HL-60 (cell line): ENCODE measurements at regions not wholly inside any gene's neighbourhood (a gene's known extent, or its start where the extent isn't known, plus 50 kb on each side); places are given as distances from the start of the nearest gene placed in this dataset.

ENCODE experiments used
- POLR2AphosphoS5 ChIP-seq: IDR thresholded peaks from 2 replicates; pipeline ENCODE4 v1.6.1; 2012; ENCODE audit warnings: low read depth
- TF ChIP-seq, protein P1 (sequence below): IDR thresholded peaks from one replicate; pipeline ENCODE4 v1.5.1; 2011; ENCODE audit warnings: low read length, control low read depth, inconsistent platforms; ENCODE audit not compliant: insufficient read depth
- TF ChIP-seq, protein P2 (sequence below): IDR thresholded peaks from 2 replicates; pipeline ENCODE4 v1.6.1; 2012; ENCODE audit warnings: low read depth; ENCODE audit not compliant: insufficient replicate concordance

DNA sequence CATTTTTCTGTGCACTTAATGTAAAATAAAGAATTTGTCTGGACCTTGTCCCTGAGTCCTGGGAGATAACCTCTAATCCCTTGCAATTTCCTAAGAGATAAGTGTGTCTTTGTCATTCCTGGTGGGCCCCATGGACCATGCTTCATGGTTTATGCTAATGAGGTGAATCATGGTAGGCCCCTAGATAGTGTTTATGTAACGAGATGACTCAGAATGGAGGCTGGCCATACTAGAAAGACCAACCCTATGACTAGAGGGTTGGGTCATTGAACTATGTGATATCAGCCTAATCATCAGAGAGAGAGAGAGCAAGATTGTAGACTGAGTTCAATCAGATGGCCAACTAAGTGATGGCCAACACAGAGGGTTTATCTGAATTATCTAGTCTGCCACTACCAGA is 64.2 kb upstream of the NHSL2 start:
- TF ChIP-seq, protein P1, sequence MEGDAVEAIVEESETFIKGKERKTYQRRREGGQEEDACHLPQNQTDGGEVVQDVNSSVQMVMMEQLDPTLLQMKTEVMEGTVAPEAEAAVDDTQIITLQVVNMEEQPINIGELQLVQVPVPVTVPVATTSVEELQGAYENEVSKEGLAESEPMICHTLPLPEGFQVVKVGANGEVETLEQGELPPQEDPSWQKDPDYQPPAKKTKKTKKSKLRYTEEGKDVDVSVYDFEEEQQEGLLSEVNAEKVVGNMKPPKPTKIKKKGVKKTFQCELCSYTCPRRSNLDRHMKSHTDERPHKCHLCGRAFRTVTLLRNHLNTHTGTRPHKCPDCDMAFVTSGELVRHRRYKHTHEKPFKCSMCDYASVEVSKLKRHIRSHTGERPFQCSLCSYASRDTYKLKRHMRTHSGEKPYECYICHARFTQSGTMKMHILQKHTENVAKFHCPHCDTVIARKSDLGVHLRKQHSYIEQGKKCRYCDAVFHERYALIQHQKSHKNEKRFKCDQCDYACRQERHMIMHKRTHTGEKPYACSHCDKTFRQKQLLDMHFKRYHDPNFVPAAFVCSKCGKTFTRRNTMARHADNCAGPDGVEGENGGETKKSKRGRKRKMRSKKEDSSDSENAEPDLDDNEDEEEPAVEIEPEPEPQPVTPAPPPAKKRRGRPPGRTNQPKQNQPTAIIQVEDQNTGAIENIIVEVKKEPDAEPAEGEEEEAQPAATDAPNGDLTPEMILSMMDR: no peak
- no peak for TF ChIP-seq POLR2AphosphoS5
- TF ChIP-seq, protein P2, sequence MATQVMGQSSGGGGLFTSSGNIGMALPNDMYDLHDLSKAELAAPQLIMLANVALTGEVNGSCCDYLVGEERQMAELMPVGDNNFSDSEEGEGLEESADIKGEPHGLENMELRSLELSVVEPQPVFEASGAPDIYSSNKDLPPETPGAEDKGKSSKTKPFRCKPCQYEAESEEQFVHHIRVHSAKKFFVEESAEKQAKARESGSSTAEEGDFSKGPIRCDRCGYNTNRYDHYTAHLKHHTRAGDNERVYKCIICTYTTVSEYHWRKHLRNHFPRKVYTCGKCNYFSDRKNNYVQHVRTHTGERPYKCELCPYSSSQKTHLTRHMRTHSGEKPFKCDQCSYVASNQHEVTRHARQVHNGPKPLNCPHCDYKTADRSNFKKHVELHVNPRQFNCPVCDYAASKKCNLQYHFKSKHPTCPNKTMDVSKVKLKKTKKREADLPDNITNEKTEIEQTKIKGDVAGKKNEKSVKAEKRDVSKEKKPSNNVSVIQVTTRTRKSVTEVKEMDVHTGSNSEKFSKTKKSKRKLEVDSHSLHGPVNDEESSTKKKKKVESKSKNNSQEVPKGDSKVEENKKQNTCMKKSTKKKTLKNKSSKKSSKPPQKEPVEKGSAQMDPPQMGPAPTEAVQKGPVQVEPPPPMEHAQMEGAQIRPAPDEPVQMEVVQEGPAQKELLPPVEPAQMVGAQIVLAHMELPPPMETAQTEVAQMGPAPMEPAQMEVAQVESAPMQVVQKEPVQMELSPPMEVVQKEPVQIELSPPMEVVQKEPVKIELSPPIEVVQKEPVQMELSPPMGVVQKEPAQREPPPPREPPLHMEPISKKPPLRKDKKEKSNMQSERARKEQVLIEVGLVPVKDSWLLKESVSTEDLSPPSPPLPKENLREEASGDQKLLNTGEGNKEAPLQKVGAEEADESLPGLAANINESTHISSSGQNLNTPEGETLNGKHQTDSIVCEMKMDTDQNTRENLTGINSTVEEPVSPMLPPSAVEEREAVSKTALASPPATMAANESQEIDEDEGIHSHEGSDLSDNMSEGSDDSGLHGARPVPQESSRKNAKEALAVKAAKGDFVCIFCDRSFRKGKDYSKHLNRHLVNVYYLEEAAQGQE: no peak
